MM.1S (cell line): ENCODE measurements at regions not wholly inside any gene's neighbourhood (a gene's known extent, or its start where the extent isn't known, plus 50 kb on each side); places are given as distances from the start of the nearest gene placed in this dataset.
"Not testable (repeated sequence)": the region's sequence is repeated elsewhere in the genome, so short reads cannot be mapped to it uniquely, and the experiment has no call there.

Experiments used
- CTCF ChIP-seq: fragments of 300-600 bp; sonication (generic); IDR thresholded peaks from 2 replicates; pipeline ENCODE4 v1.5.1; 2016; ENCODE audit warnings: antibody characterized with exemption, low read length, mixed read lengths
- EZH2 ChIP-seq: fragments of 300-600 bp; sonication (generic); optimal IDR thresholded peaks from 2 replicates; pipeline ENCODE3; 2017; ENCODE audit warnings: low read depth, mild to moderate bottlenecking, antibody characterized with exemption, low read length, mixed read lengths

- not testable (repeated sequence) for TF ChIP-seq CTCF, EZH2
Measured at GRCh38 chr20:43327234-43327633, 130.5 kb upstream of the SRSF6 start.
